Memory B cell (primary cell): ENCODE measurements at regions not wholly inside any gene's neighbourhood (a gene's known extent, or its start where the extent isn't known, plus 50 kb on each side); places are given as distances from the start of the nearest gene placed in this dataset.

Experiments used
- ATAC-seq: fragments of 150-1000 bp; cut with Tn5 transposase; 2 replicates; pipeline ENCODE4 v1.10.0; 2021; ENCODE audit warnings: low read depth, mild to moderate bottlenecking, moderate library complexity
- DNase-seq, 2 donors: peaks; one replicate each; pipeline ENCODE4 v3.0.0; 2022; ENCODE audit warnings: low spot score in 2 of 2
- H3K27ac Mint-ChIP-seq: one replicate; pipeline ENCODE4 v1.8.0; 2022; ENCODE audit warnings: mild to moderate bottlenecking, moderate library complexity, mixed read lengths
- H3K27me3 Mint-ChIP-seq: one replicate; pipeline ENCODE4 v1.8.0; 2022; ENCODE audit warnings: mixed read lengths
- H3K36me3 Mint-ChIP-seq: one replicate; pipeline ENCODE4 v1.8.0; 2022; ENCODE audit warnings: mild to moderate bottlenecking, mixed read lengths
- H3K4me1 Mint-ChIP-seq: one replicate; pipeline ENCODE4 v1.8.0; 2022; ENCODE audit warnings: mixed read lengths
- H3K4me3 Mint-ChIP-seq: one replicate; pipeline ENCODE4 v1.8.0; 2022; ENCODE audit warnings: mild to moderate bottlenecking, moderate library complexity, mixed read lengths
- H3K9me3 Mint-ChIP-seq: one replicate; pipeline ENCODE4 v1.8.0; 2022; ENCODE audit warnings: mixed read lengths

- H3K27ac Mint-ChIP-seq = no peak overlapping the region
Measured at GRCh38 chr13:88623150-88623549, 952.0 kb downstream of the SLITRK5 start.

DNA sequence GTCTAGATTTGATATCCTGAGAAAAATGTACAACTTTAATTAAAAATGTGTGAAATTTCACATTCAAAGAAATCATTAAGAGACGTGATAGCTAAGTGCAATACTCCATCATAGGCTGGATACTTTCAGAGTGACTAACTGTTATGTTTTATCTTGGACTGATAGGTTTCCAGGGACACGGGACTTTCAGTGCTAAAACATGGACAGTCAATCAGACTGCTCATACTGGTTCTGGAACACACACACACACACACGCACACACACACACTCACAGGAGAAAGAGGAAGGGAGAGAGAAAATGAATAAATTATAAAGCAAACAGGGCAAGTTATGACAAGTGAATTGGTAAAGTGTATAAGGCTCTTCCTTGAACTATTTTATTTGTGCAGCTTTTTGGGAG lies 955.9 kb downstream of the SLITRK5 start:
- ATAC-seq = no peak

More at GRCh38 chr13:88623150-88623549, 952.0 kb downstream of the SLITRK5 start:
- Mint-ChIP-seq H3K4me1 (no peaks in the 10 kb centered on the region), H3K9me3 (peaks cover 8% of the 10 kb centered on the region), H3K27me3 (no peaks in the 10 kb centered on the region), H3K36me3 (no peaks in the 10 kb centered on the region), H3K4me3 (no peak overlapping the region)
- DNase-seq = no peak
- no peak for ATAC-seq

GRCh38 chr13:88628882-88629281 lies 957.7 kb downstream of the SLITRK5 start:
- H3K27ac Mint-ChIP-seq = no peak overlapping the region
- H3K36me3 Mint-ChIP-seq = no peaks in the 10 kb centered on the region
- H3K4me3 Mint-ChIP-seq = no peak overlapping the region
- no peak for DNase-seq
- no peaks in the 10 kb centered on the region for H3K4me1 Mint-ChIP-seq
- ATAC-seq = no peak
- peaks cover 6% of the 10 kb centered on the region for H3K9me3 Mint-ChIP-seq
- H3K27me3 Mint-ChIP-seq = no peaks in the 10 kb centered on the region

More for the DNA sequence above, 955.9 kb downstream of the SLITRK5 start:
- no peak for DNase-seq
- Mint-ChIP-seq H3K36me3 (no peaks in the 10 kb centered on the region), H3K4me3 (no peak overlapping the region), H3K9me3 (peaks cover 7% of the 10 kb centered on the region), H3K27ac (no peak overlapping the region), H3K27me3 (no peaks in the 10 kb centered on the region), H3K4me1 (no peaks in the 10 kb centered on the region)

DNA sequence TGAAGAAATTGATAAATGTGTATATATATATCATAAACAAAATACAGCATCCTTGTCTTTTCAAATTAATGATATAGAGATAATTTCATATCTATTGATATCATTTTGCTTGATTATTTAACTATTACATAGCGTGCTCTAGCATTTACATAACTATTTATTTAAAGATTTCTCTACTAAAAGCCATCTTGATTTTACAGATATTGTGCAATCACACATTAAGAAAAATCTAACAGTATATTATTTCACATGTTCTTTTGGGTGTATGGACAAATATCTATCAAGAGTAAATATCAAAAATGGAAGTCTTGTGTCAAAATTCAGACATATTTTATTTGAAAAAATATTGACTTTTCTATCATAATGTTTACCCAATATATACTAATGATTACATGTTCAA lies 966.8 kb downstream of the SLITRK5 start:
- H3K36me3 Mint-ChIP-seq = no peaks in the 10 kb centered on the region
- H3K27ac Mint-ChIP-seq = no peak overlapping the region
- no peak overlapping the region for H3K4me3 Mint-ChIP-seq
- no peaks in the 10 kb centered on the region for H3K27me3 Mint-ChIP-seq
- DNase-seq = no peak
- peaks cover 1% of the 10 kb centered on the region for H3K9me3 Mint-ChIP-seq
- no peaks in the 10 kb centered on the region for H3K4me1 Mint-ChIP-seq
- ATAC-seq = no peak

DNA sequence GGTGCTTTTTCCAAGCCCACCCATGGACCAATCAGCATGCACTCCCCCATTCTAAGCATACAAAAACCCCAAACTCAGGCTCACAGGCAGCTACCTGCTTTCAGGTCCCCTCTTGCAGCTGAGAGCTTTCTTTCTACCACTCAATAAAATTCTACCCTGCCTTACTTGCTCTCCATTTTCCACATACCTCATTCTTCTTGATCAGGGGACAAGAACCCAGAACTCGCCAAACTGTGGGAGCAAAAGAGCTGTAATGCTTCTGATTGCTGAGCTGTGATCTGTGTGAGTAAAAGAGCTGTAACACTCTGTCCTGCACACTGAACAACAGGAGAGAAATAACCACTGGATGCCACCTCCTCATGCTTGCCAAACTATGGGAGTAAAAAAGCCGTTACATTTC lies 972.1 kb downstream of the SLITRK5 start:
- no peaks in the 10 kb centered on the region for H3K36me3 Mint-ChIP-seq
- H3K9me3 Mint-ChIP-seq = peaks cover 1% of the 10 kb centered on the region
- H3K27ac Mint-ChIP-seq = no peak overlapping the region
- ATAC-seq (no peak), DNase-seq (no peak)
- H3K4me3 Mint-ChIP-seq = no peak overlapping the region
- H3K4me1 Mint-ChIP-seq = no peaks in the 10 kb centered on the region
- H3K27me3 Mint-ChIP-seq = no peaks in the 10 kb centered on the region

GRCh38 chr13:88648598-88649373 lies 977.6 kb downstream of the SLITRK5 start:
- Mint-ChIP-seq H3K4me1 (no peaks in the 10 kb centered on the region), H3K27me3 (no peaks in the 10 kb centered on the region), H3K9me3 (no peaks in the 10 kb centered on the region), H3K4me3 (no peak overlapping the region), H3K27ac (no peak overlapping the region), H3K36me3 (no peaks in the 10 kb centered on the region)
- ATAC-seq (no peak), DNase-seq (no peak)

- Mint-ChIP-seq H3K9me3 (no peaks in the 10 kb centered on the region), H3K4me3 (no peak overlapping the region), H3K27me3 (no peaks in the 10 kb centered on the region), H3K4me1 (no peaks in the 10 kb centered on the region), H3K27ac (no peak overlapping the region), H3K36me3 (no peaks in the 10 kb centered on the region)
- DNase-seq = no peak
- no peak for ATAC-seq
Measured at GRCh38 chr13:88649855-88650254, 978.7 kb downstream of the SLITRK5 start.

- DNase-seq = no peak
- no peaks in the 10 kb centered on the region for H3K27me3 Mint-ChIP-seq
- no peaks in the 10 kb centered on the region for H3K36me3 Mint-ChIP-seq
- ATAC-seq = no peak
- no peaks in the 10 kb centered on the region for H3K4me1 Mint-ChIP-seq
- H3K4me3 Mint-ChIP-seq = no peak overlapping the region
- no peaks in the 10 kb centered on the region for H3K9me3 Mint-ChIP-seq
- H3K27ac Mint-ChIP-seq = no peak overlapping the region
Measured at GRCh38 chr13:88651531-88651930, 980.4 kb downstream of the SLITRK5 start.

- ATAC-seq (no peak), DNase-seq (no peak)
- no peak overlapping the region for H3K27ac Mint-ChIP-seq
- H3K36me3 Mint-ChIP-seq = no peaks in the 10 kb centered on the region
- no peaks in the 10 kb centered on the region for H3K27me3 Mint-ChIP-seq
- no peaks in the 10 kb centered on the region for H3K4me1 Mint-ChIP-seq
- no peak overlapping the region for H3K4me3 Mint-ChIP-seq
- H3K9me3 Mint-ChIP-seq = no peaks in the 10 kb centered on the region
Measured at GRCh38 chr13:88656751-88657150, 985.6 kb downstream of the SLITRK5 start.

GRCh38 chr13:88670509-88670908 lies 999.3 kb downstream of the SLITRK5 start:
- ATAC-seq (no peak), DNase-seq (no peak)
- H3K9me3 Mint-ChIP-seq = peaks cover 5% of the 10 kb centered on the region
- no peaks in the 10 kb centered on the region for H3K27me3 Mint-ChIP-seq
- H3K4me3 Mint-ChIP-seq = no peak overlapping the region
- H3K4me1 Mint-ChIP-seq = no peaks in the 10 kb centered on the region
- no peaks in the 10 kb centered on the region for H3K36me3 Mint-ChIP-seq
- H3K27ac Mint-ChIP-seq = no peak overlapping the region

GRCh38 chr13:88674841-88675240 lies 1003.7 kb downstream of the SLITRK5 start:
- H3K4me3 Mint-ChIP-seq = no peak overlapping the region
- no peaks in the 10 kb centered on the region for H3K36me3 Mint-ChIP-seq
- DNase-seq (no peak), ATAC-seq (no peak)
- peaks cover 2% of the 10 kb centered on the region for H3K9me3 Mint-ChIP-seq
- H3K27me3 Mint-ChIP-seq = no peaks in the 10 kb centered on the region
- H3K27ac Mint-ChIP-seq = no peak overlapping the region
- H3K4me1 Mint-ChIP-seq = no peaks in the 10 kb centered on the region

GRCh38 chr13:88675347-88675996 lies 1004.3 kb downstream of the SLITRK5 start:
- Mint-ChIP-seq H3K36me3 (no peaks in the 10 kb centered on the region), H3K4me1 (no peaks in the 10 kb centered on the region), H3K27ac (no peak overlapping the region), H3K4me3 (no peak overlapping the region), H3K27me3 (no peaks in the 10 kb centered on the region), H3K9me3 (peaks cover 3% of the 10 kb centered on the region)
- DNase-seq (no peak), ATAC-seq (no peak)

DNA sequence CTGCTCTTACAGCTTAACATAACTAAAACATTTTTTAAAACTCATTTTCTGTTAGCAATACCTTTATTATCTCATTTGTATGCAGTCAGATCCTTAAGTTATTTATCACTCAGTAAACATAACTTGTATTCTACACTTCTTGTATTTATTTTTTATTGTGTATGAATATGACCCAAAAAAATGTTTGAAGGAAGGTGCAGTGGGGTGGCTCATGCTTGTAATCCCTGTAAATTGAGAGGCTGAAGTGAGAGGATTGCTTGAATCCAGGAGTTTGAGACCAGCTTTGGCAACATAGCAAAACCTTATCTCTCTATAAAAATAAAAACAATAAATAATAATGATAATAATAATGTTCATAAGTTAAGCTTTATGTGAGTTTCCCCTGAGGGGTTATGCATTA lies 1004.8 kb downstream of the SLITRK5 start:
- Mint-ChIP-seq H3K9me3 (peaks cover 1% of the 10 kb centered on the region), H3K36me3 (no peaks in the 10 kb centered on the region)
- DNase-seq = no peak

DNA sequence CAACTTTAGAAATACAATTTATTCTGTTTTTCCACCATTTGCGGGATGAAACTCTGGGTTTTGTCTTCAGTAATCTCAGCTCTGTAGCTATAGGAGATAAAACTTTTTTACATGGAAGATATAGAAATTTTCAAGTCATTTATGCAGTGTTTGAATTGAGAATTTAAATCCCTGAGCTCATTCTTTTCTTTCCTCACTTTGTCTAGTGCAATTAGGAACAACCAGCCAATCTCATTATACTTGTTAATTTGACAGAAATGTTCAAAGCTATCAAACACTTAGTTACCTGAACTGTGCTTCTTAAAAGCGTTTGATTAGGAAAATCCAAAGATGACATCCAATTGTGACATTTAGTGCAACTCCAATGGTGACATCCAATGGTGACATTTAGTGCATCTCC lies 1014.3 kb downstream of the SLITRK5 start:
- no peak for DNase-seq
- no peak overlapping the region for H3K4me3 Mint-ChIP-seq
- no peaks in the 10 kb centered on the region for H3K27me3 Mint-ChIP-seq
- ATAC-seq = no peak
- H3K9me3 Mint-ChIP-seq = no peaks in the 10 kb centered on the region
- H3K36me3 Mint-ChIP-seq = no peaks in the 10 kb centered on the region
- H3K4me1 Mint-ChIP-seq = no peaks in the 10 kb centered on the region
- no peak overlapping the region for H3K27ac Mint-ChIP-seq

More for the DNA sequence above, 1004.8 kb downstream of the SLITRK5 start:
- Mint-ChIP-seq H3K4me1 (no peaks in the 10 kb centered on the region), H3K27me3 (no peaks in the 10 kb centered on the region), H3K4me3 (no peak overlapping the region), H3K27ac (no peak overlapping the region)
- ATAC-seq = no peak

DNA sequence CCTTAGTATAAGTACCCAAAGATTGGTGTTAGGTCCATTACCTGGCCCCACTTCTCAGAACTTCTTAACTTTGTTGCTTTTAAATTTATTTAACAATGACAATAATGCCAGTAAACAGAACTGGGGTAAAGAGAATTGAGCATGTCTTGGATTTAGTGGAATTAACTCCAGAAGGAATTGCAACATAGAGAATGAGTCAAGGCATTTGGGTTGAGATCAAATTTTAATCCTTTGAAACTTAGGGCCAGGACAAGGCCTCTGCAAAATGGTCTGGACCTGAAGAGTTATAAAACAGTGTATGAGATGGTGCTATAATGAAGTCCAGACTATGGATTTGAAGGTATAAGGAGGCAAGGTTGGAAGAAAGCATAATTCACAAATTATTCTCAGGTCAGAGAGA lies 1030.4 kb downstream of the SLITRK5 start:
- Mint-ChIP-seq H3K27me3 (no peaks in the 10 kb centered on the region), H3K36me3 (no peaks in the 10 kb centered on the region), H3K9me3 (peaks cover 11% of the 10 kb centered on the region), H3K27ac (no peak overlapping the region), H3K4me1 (no peaks in the 10 kb centered on the region), H3K4me3 (no peak overlapping the region)
- no peak for ATAC-seq
- no peak for DNase-seq
